HG03439 (cell line): ENCODE measurements at regions not wholly inside any gene's neighbourhood (a gene's known extent, or its start where the extent isn't known, plus 50 kb on each side); places are given as distances from the start of the nearest gene placed in this dataset.

ENCODE experiments used
- ATAC-seq: cut with Tn5 transposase; IDR thresholded peaks from one replicate; pipeline ENCODE4 v1.9.1; 2021; ENCODE audit warnings: mild to moderate bottlenecking, moderate library complexity; ENCODE audit not compliant: unreplicated experiment

- ATAC-seq, result no peak
Measured at GRCh38 chr5:88401686-88402085, 133.0 kb upstream of the TMEM161B start.

GRCh38 chr5:88401228-88401627, 132.6 kb upstream of the TMEM161B start:
- ATAC-seq, result no peak

GRCh38 chr5:88399561-88399960, 130.9 kb upstream of the TMEM161B start:
- no peak for ATAC-seq

GRCh38 chr5:88398316-88398715, 129.7 kb upstream of the TMEM161B start:
- ATAC-seq, result no peak

- ATAC-seq, result no peak
Measured at GRCh38 chr5:88396751-88397281, 128.2 kb upstream of the TMEM161B start.

GRCh38 chr5:88396000-88396535, 127.4 kb upstream of the TMEM161B start:
- no peak for ATAC-seq

GRCh38 chr5:88395264-88395663, 126.6 kb upstream of the TMEM161B start:
- no peak for ATAC-seq

GRCh38 chr5:88394536-88395175, 126.0 kb upstream of the TMEM161B start:
- ATAC-seq, result no peak

- no peak for ATAC-seq
Measured at GRCh38 chr5:88393716-88394535, 125.3 kb upstream of the TMEM161B start.

GRCh38 chr5:88393042-88393441, 124.4 kb upstream of the TMEM161B start:
- no peak for ATAC-seq

GRCh38 chr5:88391991-88392390, 123.3 kb upstream of the TMEM161B start:
- no peak for ATAC-seq

- no peak for ATAC-seq
Measured at GRCh38 chr5:88391116-88391515, 122.5 kb upstream of the TMEM161B start.

GRCh38 chr5:88390481-88390880, 121.8 kb upstream of the TMEM161B start:
- no peak for ATAC-seq

- no peak for ATAC-seq
Measured at GRCh38 chr5:88390096-88390441, 121.4 kb upstream of the TMEM161B start.

- no peak for ATAC-seq
Measured at GRCh38 chr5:88389338-88390095, 120.9 kb upstream of the TMEM161B start.

GRCh38 chr5:88388476-88389337, 120.1 kb upstream of the TMEM161B start:
- no peak for ATAC-seq

GRCh38 chr5:88384886-88385285, 116.2 kb upstream of the TMEM161B start:
- no peak for ATAC-seq

- no peak for ATAC-seq
Measured at GRCh38 chr5:88380332-88380731, 111.7 kb upstream of the TMEM161B start.

- ATAC-seq, result no peak
Measured at GRCh38 chr5:88377705-88378656, 109.3 kb upstream of the TMEM161B start.
